Ascending aorta (tissue), 2 donors: ENCODE measurements at regions not wholly inside any gene's neighbourhood (a gene's known extent, or its start where the extent isn't known, plus 50 kb on each side); places are given as distances from the start of the nearest gene placed in this dataset.
"Not testable (repeated sequence)": the region's sequence is repeated elsewhere in the genome, so short reads cannot be mapped to it uniquely, and the experiment has no call there.

Source experiments
- DNase-seq, 2 donors: peaks; one replicate each; pipeline ENCODE4 v3.0.0-alpha.2; 2019; ENCODE audit warnings: low spot score in 2 of 2
- H3K27ac ChIP-seq, 2 donors: fragments of 200-600 bp; sonication (generic); one replicate each; pipeline ENCODE4 v1.5.1; 2016 to 2017; ENCODE audit warnings: mild to moderate bottlenecking in 1 of 2
- H3K27me3 ChIP-seq: fragments of 200-600 bp; sonication (generic); one replicate; pipeline ENCODE4 v1.5.1; 2017
- H3K36me3 ChIP-seq, 2 donors: fragments of 200-600 bp; sonication (generic); one replicate each; pipeline ENCODE4 v1.5.1; 2016
- H3K4me1 ChIP-seq, 2 donors: fragments of 200-600 bp; sonication (generic); one replicate each; pipeline ENCODE4 v1.5.1; 2016 to 2017; ENCODE audit warnings: mild to moderate bottlenecking in 1 of 2
- H3K4me3 ChIP-seq, 2 donors: fragments of 200-600 bp; sonication (generic); one replicate each; pipeline ENCODE4 v1.5.1; 2016 to 2017; ENCODE audit warnings: mild to moderate bottlenecking in 1 of 2
- H3K9me3 ChIP-seq, 2 donors: fragments of 200-600 bp; sonication (generic); one replicate each; pipeline ENCODE4 v1.5.1; 2016
- intact Hi-C: fragments of 100-400 bp; cut with DNase I; formaldehyde crosslinking; loops from one replicate; pipeline ENCODE4 v1.15.1; 2023

DNA sequence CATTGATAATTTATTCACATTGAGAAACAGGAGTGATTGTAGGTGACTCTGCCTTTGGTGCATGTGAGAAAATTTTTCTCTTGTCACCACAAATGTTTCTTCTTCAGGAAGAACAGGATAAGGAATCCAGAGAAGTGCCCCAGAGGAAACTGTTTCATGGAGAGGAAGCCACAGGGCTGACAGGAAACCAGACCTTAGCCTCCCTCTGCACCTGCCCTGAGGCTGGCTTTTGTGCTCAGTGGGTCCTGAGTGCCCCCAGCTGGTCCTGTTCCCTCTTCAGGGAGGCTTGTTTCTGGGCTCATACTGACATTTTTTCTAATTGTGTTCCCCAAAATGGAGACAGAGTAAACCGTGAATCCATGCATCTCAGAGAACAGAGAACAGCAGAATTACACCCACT lies 135.8 kb upstream of the POTEB2 start:
- H3K27ac ChIP-seq, intact Hi-C loops, H3K27me3 ChIP-seq, DNase-seq, H3K36me3 ChIP-seq, H3K9me3 ChIP-seq, H3K4me1 ChIP-seq, H3K4me3 ChIP-seq: not testable (repeated sequence)

DNA sequence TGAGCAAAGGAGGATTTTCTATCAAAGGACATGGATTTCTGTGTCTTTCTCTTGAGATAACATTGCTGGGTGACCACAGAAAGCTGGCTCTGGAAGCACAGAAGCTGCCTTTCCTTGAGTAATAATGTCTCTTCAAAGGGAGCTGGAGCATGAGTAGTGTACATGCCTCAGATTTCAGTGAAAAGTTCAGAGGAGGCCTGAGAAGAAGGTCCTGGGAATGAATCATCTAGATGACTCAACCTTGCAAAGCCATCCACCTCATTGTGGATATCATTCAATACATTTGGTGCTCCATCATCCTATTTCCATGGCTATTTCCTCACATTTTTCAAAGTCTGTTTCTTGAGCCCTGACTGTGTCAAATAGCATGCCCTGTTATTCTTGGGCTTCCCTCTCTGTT lies 125.6 kb upstream of the POTEB2 start:
- H3K9me3 ChIP-seq, H3K27ac ChIP-seq, H3K27me3 ChIP-seq, H3K4me3 ChIP-seq, H3K36me3 ChIP-seq, intact Hi-C loops, DNase-seq, H3K4me1 ChIP-seq: not testable (repeated sequence)

DNA sequence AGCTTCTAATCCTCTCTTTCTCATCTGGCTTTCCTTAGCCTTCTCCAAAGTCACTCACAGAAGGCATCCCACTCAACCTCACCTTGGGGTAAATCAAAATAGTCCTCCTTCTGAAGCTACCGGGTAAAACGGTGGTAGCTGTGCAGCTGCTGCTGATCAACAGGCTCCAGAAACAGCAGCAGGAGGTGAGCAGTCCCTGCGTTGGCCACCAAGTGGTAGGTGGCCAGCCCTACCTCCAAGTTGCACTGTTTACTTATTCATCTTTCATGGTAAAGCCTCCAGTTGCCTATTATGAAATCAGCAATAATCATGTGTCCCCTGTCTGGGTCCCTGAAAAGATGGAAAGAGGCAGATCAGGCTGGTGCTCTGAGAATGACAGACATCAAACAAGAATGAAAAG lies 125.1 kb upstream of the POTEB2 start:
- H3K9me3 ChIP-seq, intact Hi-C loops, H3K4me3 ChIP-seq, H3K36me3 ChIP-seq, H3K27ac ChIP-seq, H3K4me1 ChIP-seq, DNase-seq, H3K27me3 ChIP-seq: not testable (repeated sequence)

DNA sequence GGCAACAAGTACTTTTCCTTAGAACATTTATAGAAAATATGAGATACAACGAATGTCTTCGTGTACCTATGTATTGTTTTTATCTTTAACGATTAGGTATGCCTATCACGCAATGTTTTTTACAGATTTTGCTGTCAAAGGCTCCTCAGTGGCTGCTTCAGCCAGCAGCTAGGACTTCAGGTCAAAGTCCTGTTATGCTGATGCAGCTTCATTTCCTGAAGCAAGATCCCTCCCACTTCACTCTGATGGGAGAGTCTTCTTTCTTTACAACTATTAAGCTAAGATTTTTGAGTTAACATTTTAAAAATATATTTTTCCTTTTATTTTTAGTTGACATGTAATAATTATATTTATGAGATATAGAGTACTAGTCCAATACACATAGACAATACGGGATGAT lies 120.7 kb upstream of the POTEB2 start:
- DNase-seq, H3K27ac ChIP-seq, H3K9me3 ChIP-seq, intact Hi-C loops, H3K36me3 ChIP-seq, H3K4me1 ChIP-seq, H3K4me3 ChIP-seq, H3K27me3 ChIP-seq: not testable (repeated sequence)

DNA sequence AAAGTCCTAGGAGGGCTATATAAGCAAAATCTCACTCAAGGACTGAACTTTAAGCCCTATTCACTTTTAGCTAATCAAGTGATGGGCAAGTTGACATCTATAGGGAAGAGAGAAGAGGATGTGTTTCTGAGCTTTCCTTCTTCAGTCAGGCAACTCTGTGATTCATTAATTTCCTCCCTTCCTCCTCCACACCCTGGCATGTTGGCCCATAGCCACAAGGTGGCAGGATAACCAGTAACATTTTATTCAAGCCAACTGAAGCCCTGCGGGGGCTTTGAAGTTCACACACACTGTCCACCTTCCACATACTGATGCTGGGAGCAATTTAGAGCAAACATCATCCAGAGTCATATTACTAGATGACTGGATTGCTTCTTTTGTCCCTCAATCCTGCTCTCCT lies 111.9 kb upstream of the POTEB2 start:
- intact Hi-C loops, DNase-seq, H3K4me3 ChIP-seq, H3K27ac ChIP-seq, H3K27me3 ChIP-seq, H3K9me3 ChIP-seq, H3K36me3 ChIP-seq, H3K4me1 ChIP-seq: not testable (repeated sequence)

DNA sequence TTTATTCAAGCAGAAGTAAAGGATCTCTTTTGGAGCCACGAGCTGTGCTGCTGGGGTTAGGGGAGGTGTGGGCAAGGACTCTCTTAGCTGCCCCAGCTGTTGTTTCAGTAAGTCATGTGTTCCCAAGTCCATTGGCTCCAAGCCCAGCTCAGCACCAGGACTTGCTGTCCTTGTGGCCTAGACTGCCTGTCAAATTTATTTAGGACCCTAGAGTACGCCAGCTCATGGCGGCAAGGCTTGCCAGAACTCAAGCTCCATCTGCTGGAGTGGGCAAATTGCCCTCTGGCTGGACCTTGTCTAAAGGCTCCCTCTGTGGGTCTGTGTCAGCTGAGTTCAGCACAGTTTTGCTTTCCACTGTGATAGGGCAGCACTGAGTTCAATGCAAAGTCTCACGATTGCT lies 106.6 kb upstream of the POTEB2 start:
- intact Hi-C loops, DNase-seq: not testable (repeated sequence)

DNA sequence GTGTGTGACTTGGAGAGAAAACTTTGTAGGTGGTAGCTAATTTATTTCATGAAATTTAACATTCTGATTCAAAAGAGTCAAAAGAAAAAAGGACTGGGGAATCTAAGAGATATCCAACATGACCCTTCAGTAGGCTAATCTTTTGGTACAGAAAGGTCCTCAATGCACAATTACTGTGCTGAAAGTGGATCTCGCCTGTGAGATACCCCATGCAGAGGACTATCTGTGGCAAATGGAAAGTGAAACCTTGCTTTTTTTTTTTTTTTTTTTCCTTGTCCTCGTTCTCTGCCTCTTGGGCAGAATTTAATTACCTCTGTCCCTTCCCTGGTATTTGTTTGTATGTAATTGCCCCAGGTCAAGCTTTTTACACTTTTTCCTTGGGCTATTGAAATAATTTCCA lies 93.2 kb upstream of the POTEB2 start:
- DNase-seq, H3K27ac ChIP-seq, H3K36me3 ChIP-seq, H3K27me3 ChIP-seq, H3K4me1 ChIP-seq, intact Hi-C loops, H3K4me3 ChIP-seq, H3K9me3 ChIP-seq: not testable (repeated sequence)

More for the DNA sequence above, 106.6 kb upstream of the POTEB2 start:
- not testable (repeated sequence) for H3K4me1 ChIP-seq, H3K4me3 ChIP-seq, H3K27me3 ChIP-seq, H3K27ac ChIP-seq, H3K9me3 ChIP-seq, H3K36me3 ChIP-seq

DNA sequence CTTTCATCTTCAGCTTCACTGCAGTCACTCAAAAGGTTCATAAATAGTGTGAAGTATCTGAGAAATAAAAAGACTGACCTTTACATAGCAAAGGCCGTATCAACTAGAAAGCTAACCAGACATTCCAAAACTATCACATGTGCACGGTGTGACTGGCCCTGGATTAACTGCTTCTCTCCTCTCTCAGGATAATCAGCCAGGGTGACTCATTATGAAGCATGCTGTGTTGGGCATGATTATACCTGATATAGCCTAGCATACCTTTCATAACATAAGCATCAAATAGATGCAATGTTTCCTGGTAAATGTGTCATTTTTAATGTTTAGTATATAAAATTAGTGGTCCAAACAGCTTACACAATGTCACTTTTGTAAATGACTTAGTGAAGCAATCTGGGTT lies 63.2 kb upstream of the POTEB2 start:
- intact Hi-C loops, H3K36me3 ChIP-seq, H3K9me3 ChIP-seq, H3K27ac ChIP-seq, DNase-seq, H3K4me1 ChIP-seq, H3K4me3 ChIP-seq, H3K27me3 ChIP-seq: not testable (repeated sequence)
